Tibial nerve (tissue), 4 donors: ENCODE measurements at regions not wholly inside any gene's neighbourhood (a gene's known extent, or its start where the extent isn't known, plus 50 kb on each side); places are given as distances from the start of the nearest gene placed in this dataset.

Experiments used
- EP300 ChIP-seq, 2 donors: sonication (generic); formaldehyde crosslinking; IDR thresholded peaks; one replicate each; pipeline ENCODE4 v1.6.1; 2017; ENCODE audit warnings: antibody characterized with exemption in 2 of 2, mild to moderate bottlenecking in 1 of 2
- POLR2A ChIP-seq, 2 donors: fragments of 450-650 bp; IDR thresholded peaks; one replicate each; pipeline ENCODE4 v1.6.1; 2017; ENCODE audit warnings: antibody characterized with exemption in 2 of 2, mild to moderate bottlenecking in 2 of 2, moderate library complexity in 2 of 2
- TF ChIP-seq, protein P1 (sequence below), 5 experiments: fragments of 200-600 bp in 3 of 5; fragments of 450-650 bp in 2 of 5; sonication (generic) in 3 of 5; IDR thresholded peaks; one replicate each; pipeline ENCODE4 v1.5.1; 2016 to 2019; ENCODE audit warnings: antibody characterized with exemption in 5 of 5, mild to moderate bottlenecking in 3 of 5, moderate library complexity in 2 of 5

DNA sequence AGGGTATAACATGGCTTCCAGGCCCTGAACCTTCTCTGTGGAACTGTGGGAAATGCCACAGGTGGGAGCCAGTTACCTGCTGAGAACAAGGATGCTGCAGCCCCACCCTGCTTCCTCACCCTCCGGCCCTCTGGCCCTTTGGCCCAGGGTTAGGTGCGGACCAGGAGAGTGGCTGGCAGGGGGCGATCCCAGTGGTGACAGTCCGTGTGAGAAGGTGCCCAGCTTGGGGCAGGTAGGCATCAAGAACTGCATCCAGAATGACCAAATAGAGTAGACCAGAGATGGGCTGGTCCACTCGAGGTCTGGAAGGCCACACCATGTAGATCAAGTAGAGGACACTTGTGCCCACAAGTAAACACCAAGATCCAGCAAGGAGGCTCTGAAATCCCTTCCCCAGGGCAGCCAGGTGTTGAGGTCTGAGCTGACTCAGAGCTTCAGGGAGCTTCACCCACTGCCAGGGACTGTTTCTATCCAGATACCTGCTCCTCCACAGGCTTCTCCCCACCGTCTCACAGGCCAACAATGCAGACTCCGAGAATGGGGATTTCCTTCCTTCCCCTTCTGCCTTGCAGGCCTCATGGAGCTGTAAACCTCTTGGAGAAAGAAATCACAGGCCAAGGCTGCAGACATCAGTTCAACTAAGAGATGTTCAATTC lies 61.4 kb upstream of the ZSWIM6 start:
- TF ChIP-seq POLR2A (IDR thresholded peaks at IDR 0.05) (no peak), EP300 (IDR thresholded peaks at IDR 0.05) (no peak)
- TF ChIP-seq, protein P1, sequence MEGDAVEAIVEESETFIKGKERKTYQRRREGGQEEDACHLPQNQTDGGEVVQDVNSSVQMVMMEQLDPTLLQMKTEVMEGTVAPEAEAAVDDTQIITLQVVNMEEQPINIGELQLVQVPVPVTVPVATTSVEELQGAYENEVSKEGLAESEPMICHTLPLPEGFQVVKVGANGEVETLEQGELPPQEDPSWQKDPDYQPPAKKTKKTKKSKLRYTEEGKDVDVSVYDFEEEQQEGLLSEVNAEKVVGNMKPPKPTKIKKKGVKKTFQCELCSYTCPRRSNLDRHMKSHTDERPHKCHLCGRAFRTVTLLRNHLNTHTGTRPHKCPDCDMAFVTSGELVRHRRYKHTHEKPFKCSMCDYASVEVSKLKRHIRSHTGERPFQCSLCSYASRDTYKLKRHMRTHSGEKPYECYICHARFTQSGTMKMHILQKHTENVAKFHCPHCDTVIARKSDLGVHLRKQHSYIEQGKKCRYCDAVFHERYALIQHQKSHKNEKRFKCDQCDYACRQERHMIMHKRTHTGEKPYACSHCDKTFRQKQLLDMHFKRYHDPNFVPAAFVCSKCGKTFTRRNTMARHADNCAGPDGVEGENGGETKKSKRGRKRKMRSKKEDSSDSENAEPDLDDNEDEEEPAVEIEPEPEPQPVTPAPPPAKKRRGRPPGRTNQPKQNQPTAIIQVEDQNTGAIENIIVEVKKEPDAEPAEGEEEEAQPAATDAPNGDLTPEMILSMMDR (IDR thresholded peaks at IDR 0.05): no peak
